Stomach (tissue), 4 donors: ENCODE measurements at regions not wholly inside any gene's neighbourhood (a gene's known extent, or its start where the extent isn't known, plus 50 kb on each side); places are given as distances from the start of the nearest gene placed in this dataset.

ENCODE experiments used
- POLR2A ChIP-seq, 4 donors: fragments of 450-650 bp; IDR thresholded peaks; one replicate each; pipeline ENCODE4 v1.6.1; 2016; ENCODE audit warnings: antibody characterized with exemption in 4 of 4, control low read depth in 2 of 4, mild to moderate bottlenecking in 1 of 4, moderate library complexity in 1 of 4
- POLR2AphosphoS5 ChIP-seq, 3 donors: sonication (generic); formaldehyde crosslinking; IDR thresholded peaks; one replicate each; pipeline ENCODE4 v1.6.1; 2016; ENCODE audit warnings: antibody characterized with exemption in 3 of 3
- TF ChIP-seq, protein P1 (sequence below), 7 experiments: fragments of 450-650 bp in 4 of 7; fragments of 200-600 bp in 3 of 7; sonication (generic) in 3 of 7; IDR thresholded peaks; one replicate each; pipeline ENCODE4 v1.5.1; 2016 to 2019; ENCODE audit warnings: antibody characterized with exemption in 7 of 7, control low read depth in 2 of 7, mild to moderate bottlenecking in 1 of 7

DNA sequence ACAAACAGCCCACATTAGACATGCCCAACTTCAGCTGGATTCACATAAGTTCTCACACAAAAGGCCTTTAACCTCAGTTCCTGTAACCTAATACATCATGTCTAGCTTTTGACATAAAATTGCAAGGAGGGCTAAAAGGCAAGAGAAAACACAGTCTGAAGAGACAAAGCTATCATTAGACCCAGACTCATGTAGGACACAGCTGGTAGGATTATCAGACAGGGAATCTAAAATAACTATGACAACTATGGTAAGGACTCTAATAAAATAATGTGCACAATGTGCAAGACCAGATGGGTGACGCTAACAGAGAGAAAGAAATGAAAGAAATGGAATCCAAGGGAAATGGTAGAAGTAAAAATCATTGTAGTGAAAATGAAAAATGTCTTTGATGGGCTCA is 643.2 kb upstream of the RAB6C start:
- TF ChIP-seq, protein P1, sequence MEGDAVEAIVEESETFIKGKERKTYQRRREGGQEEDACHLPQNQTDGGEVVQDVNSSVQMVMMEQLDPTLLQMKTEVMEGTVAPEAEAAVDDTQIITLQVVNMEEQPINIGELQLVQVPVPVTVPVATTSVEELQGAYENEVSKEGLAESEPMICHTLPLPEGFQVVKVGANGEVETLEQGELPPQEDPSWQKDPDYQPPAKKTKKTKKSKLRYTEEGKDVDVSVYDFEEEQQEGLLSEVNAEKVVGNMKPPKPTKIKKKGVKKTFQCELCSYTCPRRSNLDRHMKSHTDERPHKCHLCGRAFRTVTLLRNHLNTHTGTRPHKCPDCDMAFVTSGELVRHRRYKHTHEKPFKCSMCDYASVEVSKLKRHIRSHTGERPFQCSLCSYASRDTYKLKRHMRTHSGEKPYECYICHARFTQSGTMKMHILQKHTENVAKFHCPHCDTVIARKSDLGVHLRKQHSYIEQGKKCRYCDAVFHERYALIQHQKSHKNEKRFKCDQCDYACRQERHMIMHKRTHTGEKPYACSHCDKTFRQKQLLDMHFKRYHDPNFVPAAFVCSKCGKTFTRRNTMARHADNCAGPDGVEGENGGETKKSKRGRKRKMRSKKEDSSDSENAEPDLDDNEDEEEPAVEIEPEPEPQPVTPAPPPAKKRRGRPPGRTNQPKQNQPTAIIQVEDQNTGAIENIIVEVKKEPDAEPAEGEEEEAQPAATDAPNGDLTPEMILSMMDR (IDR thresholded peaks at IDR 0.05): no peak
- TF ChIP-seq POLR2AphosphoS5 (IDR thresholded peaks at IDR 0.05) (no peak), POLR2A (IDR thresholded peaks at IDR 0.05) (no peak)
